Lower leg skin (tissue), 4 donors: ENCODE measurements at regions not wholly inside any gene's neighbourhood (a gene's known extent, or its start where the extent isn't known, plus 50 kb on each side); places are given as distances from the start of the nearest gene placed in this dataset.

Source experiments
- DNase-seq, 2 donors: peaks; one replicate each; pipeline ENCODE4 v3.0.0-alpha.2; 2019; ENCODE audit warnings: low spot score in 2 of 2
- H3K4me3 ChIP-seq: fragments of 200-600 bp; sonication (generic); 2 replicates; pipeline ENCODE4 v1.5.1; 2017; ENCODE audit warnings: mild to moderate bottlenecking, low read depth; ENCODE audit not compliant: poor library complexity, severe bottlenecking
- POLR2A ChIP-seq, 2 donors: fragments of 450-650 bp; IDR thresholded peaks; one replicate each; pipeline ENCODE4 v1.6.1; 2016 to 2017; ENCODE audit warnings: antibody characterized with exemption in 2 of 2, mild to moderate bottlenecking in 1 of 2, moderate library complexity in 1 of 2
- WGBS, 2 donors: methylation state at CpG; one replicate each; pipeline ENCODE4 v1.1.5; 2018; 5-methylcytosine and 5-hydroxymethylcytosine counted together
- intact Hi-C: fragments of 100-400 bp; cut with DNase I; formaldehyde crosslinking; loops from one replicate; pipeline ENCODE4 v1.15.0; 2023; ENCODE audit warnings: low total_unique reads
- TF ChIP-seq, protein P1 (sequence below), 3 donors: fragments of 450-650 bp; IDR thresholded peaks; one replicate each; pipeline ENCODE4 v1.5.1; 2016; ENCODE audit warnings: antibody characterized with exemption in 3 of 3, mild to moderate bottlenecking in 3 of 3, moderate library complexity in 2 of 3

DNA sequence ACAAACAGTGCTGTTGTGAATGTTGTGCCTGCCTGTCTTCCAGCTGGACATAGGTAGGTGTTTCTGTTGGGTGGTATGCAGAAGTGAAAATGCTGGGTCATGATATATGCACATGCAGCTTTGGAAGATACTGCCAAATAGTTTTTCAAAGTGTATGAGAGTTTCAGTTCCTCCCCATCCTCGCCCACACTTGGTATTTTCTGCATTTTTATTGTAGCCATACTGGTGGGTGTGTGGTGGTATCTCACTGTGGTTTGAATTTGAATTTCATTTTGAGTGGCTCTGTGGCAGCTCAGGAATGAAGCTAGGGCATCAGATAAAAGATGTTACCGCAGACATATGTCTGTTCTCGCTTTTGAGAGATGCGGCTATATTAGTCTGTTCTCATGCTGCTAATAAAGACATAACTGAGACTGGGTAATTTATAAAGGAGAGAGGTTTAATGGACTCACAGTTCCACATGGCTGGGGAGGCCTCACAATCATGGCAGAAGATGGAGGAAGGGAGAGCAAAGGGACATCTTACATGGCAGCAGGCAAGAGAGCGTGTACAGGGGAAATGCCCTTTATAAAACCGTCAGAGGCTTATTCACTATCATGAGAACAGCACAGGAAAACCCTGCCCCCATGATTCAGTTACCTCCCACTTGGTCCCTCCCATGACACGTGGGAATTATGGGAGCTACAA is 183.1 kb downstream of the CAND1 start:
- intact Hi-C loops, result no loop called here
- 72 to 86% methylated on average over 7 of the region's 7 CpGs for WGBS, 2 donors
- DNase-seq, result no peak
- no peak overlapping the region for H3K4me3 ChIP-seq
- TF ChIP-seq, protein P1, sequence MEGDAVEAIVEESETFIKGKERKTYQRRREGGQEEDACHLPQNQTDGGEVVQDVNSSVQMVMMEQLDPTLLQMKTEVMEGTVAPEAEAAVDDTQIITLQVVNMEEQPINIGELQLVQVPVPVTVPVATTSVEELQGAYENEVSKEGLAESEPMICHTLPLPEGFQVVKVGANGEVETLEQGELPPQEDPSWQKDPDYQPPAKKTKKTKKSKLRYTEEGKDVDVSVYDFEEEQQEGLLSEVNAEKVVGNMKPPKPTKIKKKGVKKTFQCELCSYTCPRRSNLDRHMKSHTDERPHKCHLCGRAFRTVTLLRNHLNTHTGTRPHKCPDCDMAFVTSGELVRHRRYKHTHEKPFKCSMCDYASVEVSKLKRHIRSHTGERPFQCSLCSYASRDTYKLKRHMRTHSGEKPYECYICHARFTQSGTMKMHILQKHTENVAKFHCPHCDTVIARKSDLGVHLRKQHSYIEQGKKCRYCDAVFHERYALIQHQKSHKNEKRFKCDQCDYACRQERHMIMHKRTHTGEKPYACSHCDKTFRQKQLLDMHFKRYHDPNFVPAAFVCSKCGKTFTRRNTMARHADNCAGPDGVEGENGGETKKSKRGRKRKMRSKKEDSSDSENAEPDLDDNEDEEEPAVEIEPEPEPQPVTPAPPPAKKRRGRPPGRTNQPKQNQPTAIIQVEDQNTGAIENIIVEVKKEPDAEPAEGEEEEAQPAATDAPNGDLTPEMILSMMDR (IDR thresholded peaks at IDR 0.05), result no peak
- no peak for TF ChIP-seq POLR2A (IDR thresholded peaks at IDR 0.05)

GRCh38 chr12:67453191-67453590 is 184.0 kb downstream of the CAND1 start:
- H3K4me3 ChIP-seq, result no peak overlapping the region
- 91 to 94% methylated on average over 3 of the region's 3 CpGs for WGBS, 2 donors
- intact Hi-C loops, result no loop called here
- DNase-seq, result no peak
- TF ChIP-seq, protein P1 (IDR thresholded peaks at IDR 0.05), result no peak
- no peak for TF ChIP-seq POLR2A (IDR thresholded peaks at IDR 0.05)

DNA sequence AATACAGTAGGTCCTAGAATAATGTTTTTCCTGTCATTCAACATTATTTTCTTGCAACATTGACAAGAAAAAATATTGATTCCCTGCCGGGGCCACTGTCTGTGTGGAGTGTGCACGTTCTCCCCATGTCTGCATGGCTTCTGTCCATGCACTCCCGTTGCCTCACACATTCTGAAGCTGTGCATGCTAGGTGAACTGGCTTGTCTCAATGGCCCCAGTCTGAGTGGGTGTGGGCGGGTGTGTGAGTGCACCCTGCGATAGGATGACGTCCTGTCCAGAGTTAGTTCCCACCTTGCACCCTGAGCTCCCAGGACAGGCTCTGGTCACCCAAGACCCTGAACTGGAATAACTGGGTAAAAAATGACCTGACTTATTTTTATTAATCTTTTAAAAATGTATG is 186.1 kb downstream of the CAND1 start:
- intact Hi-C loops, result no loop called here
- TF ChIP-seq, protein P1 (IDR thresholded peaks at IDR 0.05), result no peak
- no peak for TF ChIP-seq POLR2A (IDR thresholded peaks at IDR 0.05)
- 67 to 81% methylated on average over 6 of the region's 6 CpGs for WGBS, 2 donors
- DNase-seq, result no peak
- no peak overlapping the region for H3K4me3 ChIP-seq

DNA sequence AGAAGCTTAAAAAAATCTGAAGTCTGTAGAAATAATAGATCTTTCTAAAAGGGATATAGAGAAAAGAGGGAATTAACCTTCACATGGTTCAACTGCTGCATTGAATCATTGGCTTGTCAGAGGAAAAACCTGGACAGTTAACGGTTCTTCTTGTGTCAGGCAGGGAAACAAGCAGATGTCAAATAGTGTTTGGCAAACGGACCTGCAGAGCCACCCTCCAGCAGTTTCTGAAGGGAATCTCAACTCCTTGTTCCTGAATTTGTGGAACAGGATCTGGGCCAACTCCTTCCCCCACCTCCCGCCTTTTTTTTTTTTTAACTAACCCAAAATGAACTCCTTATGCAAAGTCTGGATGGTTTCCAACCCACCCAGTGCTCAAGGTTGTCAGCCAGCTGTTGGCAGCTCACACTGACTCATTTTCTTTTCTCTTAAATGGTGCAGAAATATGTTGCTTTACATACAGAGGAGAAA is 187.3 kb downstream of the CAND1 start:
- intact Hi-C loops, result no loop called here
- H3K4me3 ChIP-seq, result no peak overlapping the region
- 0 to 7% methylated on average over 3 of the region's 3 CpGs for WGBS, 2 donors
- DNase-seq, result no peak
- TF ChIP-seq, protein P1 (IDR thresholded peaks at IDR 0.05), result no peak
- TF ChIP-seq POLR2A (IDR thresholded peaks at IDR 0.05), result no peak

- no peak for DNase-seq
- no peak overlapping the region for H3K4me3 ChIP-seq
- 14 to 65% methylated on average over 2 of the region's 2 CpGs for WGBS, 2 donors
- intact Hi-C loops, result no loop called here
- TF ChIP-seq, protein P1 (IDR thresholded peaks at IDR 0.05), result no peak
- TF ChIP-seq POLR2A (IDR thresholded peaks at IDR 0.05), result no peak
Observed at GRCh38 chr12:67457136-67457535, 188.0 kb downstream of the CAND1 start.
